ENCODE measurements at regions not wholly inside any gene's neighbourhood (a gene's known extent, or its start where the extent isn't known, plus 50 kb on each side); places are given as distances from the start of the nearest gene placed in this dataset.

- TF ChIP-seq CTCF (IDR thresholded peaks at IDR 0.05) (no peak), POLR2A (IDR thresholded peaks at IDR 0.05) (no peak)
Observed at GRCh38 chr2:22992441-22992840, 392.5 kb upstream of the KLHL29 start.

Data from testis (tissue), 2 donors.